ENCODE measurements at regions not wholly inside any gene's neighbourhood (a gene's known extent, or its start where the extent isn't known, plus 50 kb on each side); places are given as distances from the start of the nearest gene placed in this dataset.
"Not testable (repeated sequence)": the region's sequence is repeated elsewhere in the genome, so short reads cannot be mapped to it uniquely, and the experiment has no call there.

GRCh38 chr3:162722337-162722736 is 1225.7 kb downstream of the OTOL1 start:
- no peaks in the 10 kb centered on the region; the same call in 1 of the 2 replicates for H3K36me3 Mint-ChIP-seq
- no peaks in the 10 kb centered on the region for H3K27me3 Mint-ChIP-seq (ENCODE audit: low read depth)
- TF ChIP-seq SOX15 (CRISPR knock-in tag; IDR thresholded peaks at IDR 0.05) (no peak), FOXK1 (CRISPR knock-in tag; IDR thresholded peaks at IDR 0.05) (no peak), CBFB (CRISPR knock-in tag; IDR thresholded peaks at IDR 0.05; ENCODE audit: low read depth) (no peak), ZNF396 (CRISPR knock-in tag; IDR thresholded peaks at IDR 0.05; ENCODE audit: borderline replicate concordance) (no peak), ZNF232 (CRISPR knock-in tag; IDR thresholded peaks at IDR 0.05) (no peak), E2F5 (CRISPR knock-in tag; IDR thresholded peaks at IDR 0.05) (no peak), ZNF532 (CRISPR knock-in tag; IDR thresholded peaks at IDR 0.05; ENCODE audit: borderline replicate concordance) (no peak), ATF1 (CRISPR knock-in tag; IDR thresholded peaks at IDR 0.05) (no peak), RELA (CRISPR knock-in tag; IDR thresholded peaks at IDR 0.05; ENCODE audit: borderline replicate concordance) (no peak), EMX1 (CRISPR knock-in tag; IDR thresholded peaks at IDR 0.05) (no peak), TEAD4 (CRISPR knock-in tag; IDR thresholded peaks at IDR 0.05) (no peak), TP53 (CRISPR knock-in tag; IDR thresholded peaks at IDR 0.05) (no peak), CTCF (IDR thresholded peaks at IDR 0.05) (no peak), ZNF425 (CRISPR knock-in tag; conservative IDR thresholded peaks at IDR 0.05) (no peak), CREM (CRISPR knock-in tag; IDR thresholded peaks at IDR 0.05) (no peak), NR3C1 (CRISPR knock-in tag; conservative IDR thresholded peaks at IDR 0.05; ENCODE audit: low read depth) (no peak), SMAD3 (CRISPR knock-in tag; IDR thresholded peaks at IDR 0.05; ENCODE audit: borderline replicate concordance) (no peak), GABPB1 (CRISPR knock-in tag; IDR thresholded peaks at IDR 0.05) (no peak), ZNF416 (CRISPR knock-in tag; IDR thresholded peaks at IDR 0.05) (no peak), STAT6 (CRISPR knock-in tag; conservative IDR thresholded peaks at IDR 0.05; ENCODE audit: low read depth) (no peak)
- ChIA-PET CTCF (no interaction called here), POLR2A (no interaction called here)
- H3K27ac Mint-ChIP-seq = peak overlapping the region; percentile 69
- no peak for ATAC-seq
- no peaks in the 10 kb centered on the region for H3K9me3 Mint-ChIP-seq
- H3K4me3 Mint-ChIP-seq = no peak overlapping the region
- H3K4me1 Mint-ChIP-seq = peaks cover 21% of the 10 kb centered on the region
- no peak for DNase-seq (ENCODE audit: low spot score)

- H3K27me3 Mint-ChIP-seq (ENCODE audit: low read depth); POLR2A ChIA-PET; H3K36me3 Mint-ChIP-seq; H3K4me3 Mint-ChIP-seq; H3K9me3 Mint-ChIP-seq; H3K27ac Mint-ChIP-seq; DNase-seq (ENCODE audit: low spot score); CTCF ChIA-PET: not testable (repeated sequence)
- peak; percentile 30; the same call in 1 of the 2 replicates for ATAC-seq
- peaks cover 21% of the 10 kb centered on the region for H3K4me1 Mint-ChIP-seq
Measured at GRCh38 chr3:162722796-162723195, 1226.2 kb downstream of the OTOL1 start.

Measured in WTC11 (cell line).